NCI-H1092 treated with DMSO at 0.1 percent for 48 hours (cell line): ENCODE measurements at regions not wholly inside any gene's neighbourhood (a gene's known extent, or its start where the extent isn't known, plus 50 kb on each side); places are given as distances from the start of the nearest gene placed in this dataset.

ENCODE experiments used
- DNase-seq: peaks from one replicate; lab custom pipeline; 2025; lab: John Stamatoyannopoulos, UW

DNA sequence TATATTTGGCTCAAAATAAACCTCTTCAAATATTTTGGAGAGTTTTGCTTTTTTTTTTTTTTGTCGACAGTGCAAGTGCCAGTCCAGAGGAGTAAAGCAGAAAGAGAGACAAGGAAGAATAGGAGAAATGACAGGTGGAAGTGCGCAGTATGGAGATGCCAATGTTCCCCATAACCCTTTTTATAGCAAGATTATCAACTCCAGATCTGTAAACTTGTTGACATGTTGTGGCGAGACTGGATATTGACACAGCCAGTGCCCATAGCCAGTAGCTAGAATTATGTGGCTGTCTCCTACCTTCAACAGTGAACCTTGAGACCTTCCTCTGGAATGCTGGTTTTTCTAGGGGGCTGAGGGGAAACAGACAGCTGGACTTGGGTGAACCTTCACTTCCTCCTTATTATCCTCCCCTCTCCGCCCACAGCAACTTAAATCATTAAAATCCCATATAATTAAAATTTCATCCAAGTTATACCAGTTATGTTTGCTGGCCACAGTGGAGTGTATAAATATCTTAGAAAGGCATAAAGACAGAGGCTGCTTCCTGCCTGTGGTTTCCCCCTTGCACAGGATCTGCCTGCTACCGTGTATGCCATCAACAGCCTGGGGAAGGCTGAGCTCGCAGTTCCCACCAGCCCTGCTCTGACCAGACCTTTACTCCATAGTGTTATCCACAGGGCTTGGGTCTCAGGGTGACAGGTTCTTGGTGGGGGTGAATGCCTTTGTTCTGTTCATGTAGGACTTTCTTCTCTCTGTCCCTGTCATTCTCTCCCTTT lies 112.3 kb upstream of the ANKH start:
- no peak for DNase-seq

DNA sequence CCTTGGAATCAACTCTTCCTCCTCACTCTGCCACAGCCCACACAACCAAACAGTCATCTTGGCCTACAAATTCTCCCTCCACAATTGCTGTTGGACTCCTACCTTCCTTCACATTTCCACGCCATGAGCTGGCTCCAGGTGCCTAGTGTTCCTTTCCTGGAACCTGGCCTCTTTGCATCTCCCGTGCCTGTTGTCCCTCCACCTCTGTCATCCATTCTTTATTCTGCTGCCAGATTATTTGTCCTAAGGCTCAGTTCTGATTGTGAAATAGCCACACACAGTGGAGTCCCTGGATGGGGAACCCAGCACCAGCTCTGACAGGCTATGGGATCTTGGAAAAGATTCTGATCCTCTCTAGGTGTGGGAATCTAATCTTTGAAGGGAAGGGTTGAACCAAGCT lies 109.1 kb upstream of the ANKH start:
- DNase-seq: no peak

DNA sequence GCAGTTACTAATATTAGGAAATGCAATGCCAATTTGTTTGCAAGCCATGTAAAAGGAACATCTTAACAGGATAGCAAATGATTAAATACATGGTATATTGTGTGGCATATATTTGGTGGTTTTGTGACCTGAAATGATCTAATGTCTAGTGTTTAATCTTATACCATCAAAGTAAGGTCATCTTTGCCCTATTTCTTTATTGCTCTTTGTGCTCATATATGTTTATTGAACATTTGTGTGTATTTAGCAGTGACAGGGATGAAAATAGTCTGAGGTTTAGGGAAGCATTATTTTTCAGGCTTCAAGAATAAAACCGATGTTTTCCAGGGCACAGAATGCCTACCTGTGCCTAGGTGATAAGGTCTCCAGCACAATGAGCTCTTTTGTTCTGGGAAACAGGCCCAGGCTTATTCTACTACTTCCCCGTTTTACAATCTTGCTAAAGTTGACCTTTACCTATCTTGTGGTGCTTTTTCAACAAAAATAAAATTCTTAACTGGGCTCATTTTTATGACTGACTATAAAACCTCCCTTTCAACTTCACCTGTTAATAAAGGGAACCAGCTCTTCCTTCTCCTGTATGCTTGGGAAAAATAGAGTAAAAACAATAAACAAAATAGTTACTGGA lies 105.6 kb upstream of the ANKH start:
- no peak for DNase-seq

DNA sequence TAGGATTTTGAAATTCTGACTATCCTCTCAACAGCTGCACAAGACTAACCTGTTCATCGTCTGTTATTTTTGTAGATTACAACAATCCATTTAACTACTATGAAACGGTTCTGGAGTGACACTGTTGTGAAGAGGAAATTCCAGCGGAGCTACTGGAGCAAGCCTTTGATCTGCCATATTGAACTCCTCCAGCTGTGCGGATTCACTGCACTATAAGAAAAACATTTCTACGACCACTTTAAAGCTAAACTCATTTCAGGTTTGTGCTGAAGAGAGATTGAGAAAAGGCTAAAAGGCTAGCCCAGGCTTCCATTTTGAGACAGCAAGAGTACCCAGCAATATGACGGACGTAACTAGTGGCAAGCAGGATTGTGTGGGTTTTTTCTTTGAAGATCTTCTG lies 104.9 kb upstream of the ANKH start:
- DNase-seq: no peak

DNA sequence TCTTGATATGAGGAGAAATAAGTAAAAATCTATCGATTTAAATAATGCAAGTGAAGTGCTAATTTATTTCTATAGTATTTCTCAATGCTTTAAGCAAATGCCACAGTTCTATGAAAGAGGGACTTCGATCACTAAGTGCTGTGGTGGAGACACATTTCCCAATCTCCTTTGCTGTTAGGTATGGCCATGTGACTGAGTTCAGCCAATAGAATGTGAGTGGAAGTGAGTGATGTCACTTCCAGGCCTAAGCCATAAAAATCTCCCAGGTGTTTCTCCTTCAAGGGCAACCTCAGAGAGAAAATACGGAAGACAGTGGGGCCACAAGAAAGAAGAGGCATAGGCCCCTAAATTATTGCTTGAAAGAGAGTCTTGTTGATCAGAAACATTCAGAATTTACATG lies 100.3 kb upstream of the ANKH start:
- DNase-seq: no peak

DNA sequence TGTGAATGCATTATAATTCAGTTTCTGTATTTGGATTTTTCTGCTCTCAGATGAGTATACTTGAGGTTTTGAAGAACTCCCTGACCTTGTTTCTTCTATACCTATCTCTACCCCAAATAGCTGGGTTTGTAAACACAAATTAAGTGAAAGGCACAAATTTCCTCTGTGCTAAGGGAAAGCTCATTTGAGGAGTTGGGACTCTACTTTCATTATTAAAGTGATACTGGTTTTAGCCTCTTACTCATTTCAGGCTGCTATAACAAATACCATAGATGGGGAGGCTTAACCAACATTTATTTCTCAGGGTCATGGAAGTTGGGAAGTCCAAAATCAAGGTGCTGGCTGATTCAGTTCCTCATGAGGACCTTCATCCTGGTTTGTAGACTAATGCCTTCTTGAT lies 97.2 kb upstream of the ANKH start:
- DNase-seq: no peak

DNA sequence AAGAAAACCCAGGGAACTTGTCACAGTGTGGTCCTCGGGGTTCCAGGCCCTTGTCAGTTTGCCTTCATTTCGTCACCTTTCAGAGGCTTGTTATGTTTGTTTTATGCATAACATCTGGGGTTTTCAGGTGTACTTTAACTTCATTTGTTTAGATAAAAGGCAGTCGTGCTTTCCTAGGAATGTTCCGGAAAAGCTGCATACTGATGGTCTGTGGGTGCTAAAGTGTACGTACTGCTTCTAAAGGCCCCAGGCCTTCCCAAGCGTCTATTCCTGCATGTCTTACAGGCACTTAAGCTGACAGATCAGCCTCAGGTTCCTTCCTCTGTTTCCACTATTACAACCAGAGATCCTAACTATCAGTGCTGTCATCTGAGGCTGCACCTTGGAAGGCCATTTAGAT lies 95.6 kb upstream of the ANKH start:
- DNase-seq: no peak

DNA sequence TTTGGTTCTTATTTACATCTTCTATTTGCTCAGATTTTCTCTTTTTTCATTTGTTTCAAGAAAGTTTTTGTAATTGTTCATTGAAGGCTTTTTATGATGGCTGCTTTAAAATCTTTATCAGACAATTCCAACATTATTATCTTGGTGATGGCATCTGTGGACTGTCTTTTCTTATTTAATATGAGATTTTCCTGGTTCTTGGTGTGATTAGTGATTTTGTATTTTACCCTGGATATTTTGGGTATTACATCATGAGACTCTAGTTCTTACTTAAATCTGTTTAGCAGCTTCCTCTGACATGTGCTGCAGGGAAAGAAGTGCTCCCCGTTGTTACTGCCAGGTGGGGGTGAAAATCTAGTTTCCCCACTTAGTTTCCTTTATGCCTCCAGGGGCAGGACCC lies 94.2 kb upstream of the ANKH start:
- DNase-seq: no peak

DNA sequence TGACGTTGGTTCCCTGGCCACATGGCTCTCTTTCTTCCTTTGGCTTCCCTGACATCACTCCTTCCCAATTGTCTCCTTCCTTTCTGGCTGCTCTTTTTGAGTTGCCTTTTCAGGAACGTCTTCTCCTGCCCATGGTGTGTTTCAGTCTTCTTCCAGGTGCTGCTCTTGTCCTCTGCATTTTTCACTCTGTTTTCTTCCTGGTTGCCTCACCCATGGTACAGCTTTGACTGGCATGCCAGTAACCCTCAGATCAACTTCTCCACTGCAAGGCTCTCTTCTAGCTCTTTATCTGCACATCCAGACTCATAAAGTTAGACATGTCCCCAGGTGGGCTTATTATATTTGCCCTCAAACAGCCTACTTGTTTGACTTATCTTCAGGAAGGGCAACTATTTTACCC lies 91.0 kb upstream of the ANKH start:
- no peak for DNase-seq

DNA sequence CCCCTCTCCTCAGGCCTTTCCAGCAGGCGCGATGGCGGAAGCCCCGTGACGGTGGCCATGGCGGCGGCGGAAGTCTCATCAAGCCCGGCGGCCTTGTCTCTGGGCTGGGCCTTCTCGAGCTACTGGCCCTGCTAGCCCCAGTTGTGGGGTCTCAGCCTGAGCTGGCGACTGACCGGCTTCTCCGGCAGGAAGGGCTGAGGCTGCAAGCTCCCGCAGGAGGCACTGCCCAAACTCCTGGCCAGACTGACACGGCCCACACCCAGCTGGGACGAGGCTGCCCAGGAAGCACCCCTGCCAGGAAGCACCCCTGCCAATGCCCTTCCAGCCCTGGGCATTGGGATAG lies 88.5 kb upstream of the ANKH start:
- no peak for DNase-seq

DNA sequence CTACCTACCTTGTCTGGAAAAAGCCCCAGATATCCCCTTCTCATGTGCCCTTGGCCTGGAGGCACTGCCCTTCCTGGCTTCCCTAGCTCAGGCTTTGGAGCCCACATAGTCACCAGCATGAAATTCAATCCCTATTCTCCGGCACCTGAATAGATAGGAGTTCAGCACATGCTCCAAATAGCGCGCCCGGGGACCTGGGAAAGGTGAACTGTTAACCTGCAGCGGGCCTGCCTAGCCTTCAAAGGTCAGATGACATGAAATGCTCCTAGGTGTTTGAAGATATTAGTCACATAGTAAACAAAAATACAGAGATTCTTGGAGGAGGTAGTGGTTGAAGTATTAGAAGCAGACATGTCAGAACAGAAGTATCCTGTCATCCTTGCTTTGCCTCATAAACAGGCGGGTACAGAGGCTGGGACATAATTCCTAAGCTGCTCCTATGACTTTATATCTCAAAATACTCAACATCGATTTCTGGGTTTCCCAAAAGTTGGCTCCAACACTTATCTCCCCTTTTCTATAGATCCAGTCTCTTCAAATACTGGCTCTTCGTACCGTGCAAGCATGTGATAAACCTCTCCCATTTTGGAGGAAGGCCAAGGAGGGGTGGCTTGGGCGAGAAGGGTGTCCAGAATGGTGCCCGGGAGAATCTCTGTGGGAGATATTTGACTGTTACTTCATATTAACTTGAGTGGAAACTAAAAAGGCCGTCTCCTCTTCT lies 88.0 kb upstream of the ANKH start:
- DNase-seq: no peak

DNA sequence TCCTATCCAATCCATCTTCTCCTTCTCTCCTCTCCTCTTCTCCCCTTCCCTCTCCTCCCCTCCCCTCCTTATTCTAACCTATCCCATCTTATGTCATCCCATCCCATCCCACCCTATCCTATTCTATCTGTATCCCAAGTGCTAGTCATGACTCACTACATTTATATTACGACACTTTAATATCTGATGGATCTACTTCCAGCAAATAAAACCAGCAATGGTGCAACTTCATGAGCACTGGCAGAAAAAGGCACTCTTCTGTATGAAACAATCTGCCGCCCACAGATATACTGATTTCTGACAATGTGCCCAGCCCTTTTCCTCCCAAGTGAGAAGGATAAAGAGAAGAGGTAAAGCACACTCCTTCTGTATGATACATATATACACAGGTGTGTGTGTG lies 86.6 kb upstream of the ANKH start:
- no peak for DNase-seq

DNA sequence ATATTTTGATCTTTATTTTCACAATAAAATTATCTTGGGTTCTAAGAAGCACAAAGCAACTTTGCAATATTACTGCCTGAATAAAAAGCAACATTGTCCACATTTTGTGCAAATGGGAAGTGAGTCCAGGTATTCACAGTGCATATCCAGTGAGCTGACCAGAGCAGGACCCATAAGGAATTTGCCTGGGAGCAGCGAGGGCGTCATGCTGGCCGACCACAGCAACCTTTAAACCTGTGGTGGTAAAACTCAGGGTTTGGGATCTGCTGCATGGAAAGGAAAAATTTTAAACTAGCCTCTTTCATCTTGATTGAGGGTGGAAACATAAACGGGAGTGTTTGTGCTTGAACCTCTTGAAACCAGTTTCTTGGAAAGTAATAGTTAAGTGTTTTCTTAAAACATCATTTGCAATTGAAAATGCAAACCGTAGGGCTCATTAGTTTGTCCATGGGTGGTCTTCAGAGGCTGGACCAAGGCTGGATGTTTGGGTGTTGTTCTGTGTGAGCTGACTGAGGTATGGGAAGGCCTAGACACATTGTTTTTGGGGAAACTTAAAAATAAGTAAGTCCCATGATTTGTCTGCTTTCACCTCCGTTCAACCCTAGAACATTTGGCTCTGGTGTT lies 85.0 kb upstream of the ANKH start:
- DNase-seq: no peak

DNA sequence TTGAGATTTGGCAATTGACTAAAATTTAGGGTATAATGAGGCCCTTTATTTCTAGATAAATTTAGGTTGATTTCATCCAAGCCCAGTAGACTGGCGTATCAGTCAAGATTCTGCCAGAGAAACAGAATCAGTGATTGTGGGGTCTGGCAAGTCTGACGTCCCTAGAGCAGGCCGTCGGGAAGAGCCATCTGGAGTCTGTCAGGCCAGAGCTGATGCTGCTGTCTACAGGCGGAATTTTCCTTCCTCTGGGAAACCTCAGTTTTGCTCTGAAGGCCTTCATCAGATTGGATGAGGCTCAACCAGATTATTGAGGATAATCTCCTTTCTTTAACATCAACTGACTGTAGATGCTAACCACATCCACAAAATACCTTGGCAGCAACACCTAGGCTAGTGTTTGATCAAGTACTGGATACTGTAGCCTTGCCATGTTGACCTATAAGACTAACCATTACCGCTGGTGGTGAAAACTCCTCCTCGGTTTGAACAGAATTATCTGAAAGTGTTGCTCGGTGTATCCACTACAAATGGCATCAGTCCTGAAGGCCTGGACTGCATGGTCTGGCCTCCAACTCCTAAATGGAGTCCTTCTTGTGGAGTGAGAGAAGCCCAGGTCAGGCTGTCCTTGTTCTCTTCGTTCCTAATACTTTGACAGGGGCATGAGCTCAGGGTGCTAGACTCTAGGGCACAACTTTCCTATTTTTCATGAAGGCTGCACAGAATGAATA lies 83.2 kb upstream of the ANKH start:
- no peak for DNase-seq

DNA sequence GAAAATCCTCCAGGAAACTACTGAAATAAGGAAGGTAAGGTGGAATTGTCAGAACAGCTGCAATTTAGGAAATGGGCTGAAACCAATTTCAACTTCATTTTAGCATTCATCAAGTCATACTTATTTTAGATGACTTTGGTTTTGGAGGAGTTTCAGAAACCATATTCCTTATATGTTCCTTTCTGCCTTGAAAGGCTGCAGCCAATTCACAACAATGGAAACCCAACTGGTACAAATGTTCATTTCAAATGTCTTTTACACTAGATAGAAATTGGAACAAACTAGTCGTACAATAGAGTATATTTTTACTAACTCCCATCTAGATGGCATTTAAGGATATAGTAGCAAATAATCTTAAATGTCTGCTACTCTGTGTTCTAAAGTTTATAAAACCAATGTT lies 82.6 kb upstream of the ANKH start:
- DNase-seq: no peak

DNA sequence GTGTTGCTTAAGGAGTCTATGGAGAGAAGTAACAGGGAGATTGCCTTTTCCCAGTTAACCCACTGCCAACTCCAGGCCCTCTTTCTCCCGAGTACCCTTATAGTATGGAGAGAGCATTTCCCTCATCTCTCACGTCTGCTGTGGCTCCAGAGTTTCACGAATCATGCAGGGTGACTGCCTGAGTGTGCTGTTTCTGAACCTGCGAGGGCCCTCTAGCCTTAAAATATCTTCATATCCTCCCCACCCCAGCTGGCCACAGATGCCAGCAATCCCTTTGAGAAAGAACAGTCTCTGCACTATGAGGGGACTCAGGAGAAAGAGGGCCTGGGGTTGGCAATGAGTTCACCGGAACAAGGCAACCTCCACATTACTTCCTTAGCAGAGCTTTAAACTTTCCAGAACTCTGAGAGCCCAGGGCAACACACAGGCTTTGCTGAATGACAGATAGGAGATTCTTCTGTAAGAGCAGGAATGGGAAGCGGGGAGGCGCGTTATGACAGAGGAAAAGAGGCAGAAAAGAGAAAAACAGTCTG lies 81.6 kb upstream of the ANKH start:
- no peak for DNase-seq

DNA sequence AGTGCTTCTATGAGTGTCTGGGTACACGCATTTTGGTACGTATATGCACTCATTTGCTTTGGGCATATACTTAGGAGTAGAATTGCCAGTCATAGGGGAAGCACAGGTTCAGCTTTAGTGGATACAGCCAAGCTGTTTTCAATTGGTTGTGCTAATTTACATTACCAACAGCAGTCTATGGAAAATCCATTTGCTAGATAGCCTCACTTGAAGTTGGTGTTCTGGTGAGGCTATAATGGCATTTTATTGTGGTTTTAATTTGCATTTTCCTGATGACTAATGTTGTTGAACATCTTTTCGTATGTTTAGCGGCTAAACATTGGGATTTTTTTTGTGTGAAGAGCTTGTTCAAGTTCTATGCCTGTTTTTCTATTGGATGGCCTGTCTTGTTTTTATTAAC lies 76.8 kb upstream of the ANKH start:
- no peak for DNase-seq

DNA sequence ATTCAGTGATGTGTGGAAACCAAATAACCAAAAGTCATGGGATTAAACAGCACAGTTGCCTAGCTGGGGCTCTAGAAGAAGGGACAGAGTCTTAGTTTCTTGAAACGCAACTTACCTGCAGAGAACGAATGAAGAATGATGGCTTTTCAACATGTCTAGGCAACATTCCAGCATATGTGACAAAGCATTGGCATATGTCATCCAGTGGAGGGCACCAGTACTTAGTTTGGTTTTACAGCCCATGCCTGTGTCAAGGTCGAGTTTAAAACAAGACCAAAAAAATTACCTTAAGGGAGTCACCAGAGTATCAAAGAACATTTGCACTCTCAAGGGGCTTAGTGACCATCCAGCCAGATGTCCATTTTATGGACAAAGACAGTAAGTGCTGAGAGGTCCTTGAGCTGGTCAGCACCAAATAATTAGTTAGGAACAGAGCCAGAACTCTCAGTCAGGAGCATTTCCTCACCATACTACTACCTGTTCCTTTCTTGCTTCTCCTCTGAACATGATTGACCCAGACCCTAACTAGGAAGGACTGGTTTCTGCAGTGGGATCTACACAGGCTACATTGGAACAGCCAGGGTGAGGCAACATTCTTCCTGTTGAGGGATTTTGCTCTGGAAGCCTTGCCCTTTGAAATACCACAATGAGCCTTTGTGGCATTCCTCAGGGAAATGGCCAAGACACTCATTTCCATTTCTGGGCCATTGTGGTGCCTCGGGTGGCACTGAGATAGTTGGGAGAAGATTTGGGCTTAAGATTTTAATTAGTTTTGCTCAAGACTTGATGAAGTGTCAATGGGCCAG lies 75.4 kb upstream of the ANKH start:
- DNase-seq: peak; percentile 8

DNA sequence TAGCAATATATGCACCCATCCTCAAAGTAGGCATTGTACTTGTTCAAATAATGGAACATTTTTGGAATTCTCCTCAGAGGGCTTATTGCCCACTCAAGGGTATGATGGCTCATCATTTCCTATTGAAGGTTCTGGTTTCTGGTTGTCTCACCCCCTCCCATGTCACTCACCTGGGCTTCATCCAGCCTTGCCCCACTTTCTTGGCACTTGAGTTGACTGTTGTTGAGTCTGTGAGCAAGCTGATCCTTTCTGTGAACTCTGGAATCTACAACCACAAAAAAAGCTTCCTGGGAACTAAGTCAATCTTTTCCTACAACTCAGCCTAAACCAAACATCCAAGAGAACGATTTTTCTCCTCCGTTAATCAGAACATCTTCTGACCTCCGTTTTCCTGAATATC lies 73.9 kb upstream of the ANKH start:
- no peak for DNase-seq

DNA sequence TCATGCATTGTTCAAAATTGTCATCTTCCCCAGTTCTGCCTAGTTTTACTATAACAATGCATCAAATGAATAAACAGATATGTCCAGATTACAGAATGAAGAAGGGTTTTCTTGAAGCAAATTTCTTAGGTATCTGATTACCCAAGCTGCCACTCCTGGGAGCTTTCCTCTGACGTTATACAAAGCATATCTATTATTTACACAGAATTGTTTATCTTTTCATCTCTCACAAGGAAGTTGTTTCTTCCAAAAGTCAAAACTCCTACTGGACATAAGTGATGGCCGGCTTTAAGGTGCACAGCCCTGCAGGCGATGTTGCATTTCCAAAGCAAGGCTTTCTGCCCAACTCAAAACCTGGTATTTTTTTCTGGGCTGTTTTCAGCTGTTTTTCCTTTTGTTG lies 73.4 kb upstream of the ANKH start:
- DNase-seq: no peak

DNA sequence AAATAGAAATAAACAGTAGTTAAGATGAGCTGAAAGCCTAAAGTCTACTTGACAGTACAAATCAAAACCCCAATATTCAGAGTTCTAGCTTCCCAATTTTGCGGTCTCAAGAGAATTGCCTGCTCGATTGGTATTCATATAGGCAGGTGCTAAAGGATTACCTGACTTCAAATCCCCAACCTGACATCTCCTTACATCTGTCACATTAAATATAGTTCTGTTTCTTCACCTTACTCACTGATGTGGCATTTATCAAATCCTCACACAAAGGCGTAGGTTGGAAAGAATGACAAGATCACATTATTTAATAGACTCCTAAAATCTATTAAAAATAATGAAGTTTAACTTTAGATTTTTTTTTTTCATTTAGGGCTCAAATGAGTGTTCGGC lies 72.8 kb upstream of the ANKH start:
- no peak for DNase-seq
